GM10266 (cell line): ENCODE measurements at regions not wholly inside any gene's neighbourhood (a gene's known extent, or its start where the extent isn't known, plus 50 kb on each side); places are given as distances from the start of the nearest gene placed in this dataset.

Experiments used
- DNase-seq: peaks from one replicate; pipeline ENCODE4 v3.0.0; 2012; ENCODE audit errors: extremely low spot score
- TF ChIP-seq, protein P1 (sequence below): IDR thresholded peaks from 2 replicates; pipeline ENCODE4 v1.5.1; 2012; ENCODE audit warnings: mild to moderate bottlenecking, low read depth; ENCODE audit not compliant: control insufficient read depth, insufficient read depth; ENCODE audit errors: missing control alignments

DNA sequence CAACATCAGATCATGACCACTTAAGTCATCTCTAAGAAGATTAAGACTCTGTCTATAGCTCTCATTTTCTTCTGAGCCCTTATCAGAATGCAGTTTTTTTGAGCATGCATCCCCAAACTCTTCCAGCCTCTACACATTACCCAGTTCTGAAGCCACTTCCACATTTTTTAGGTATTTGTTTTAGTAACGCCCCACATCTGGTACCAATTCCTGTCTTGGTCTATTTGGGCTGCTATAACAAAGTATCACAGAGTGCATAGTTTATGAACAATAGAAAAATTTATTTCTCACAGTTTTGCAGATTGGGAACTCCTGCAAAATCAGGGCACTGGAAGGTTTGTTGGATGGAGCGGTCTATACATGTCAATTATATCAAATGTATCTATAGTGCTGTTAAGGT, 107.7 kb upstream of the KCND2 start:
- DNase-seq: no peak

DNA sequence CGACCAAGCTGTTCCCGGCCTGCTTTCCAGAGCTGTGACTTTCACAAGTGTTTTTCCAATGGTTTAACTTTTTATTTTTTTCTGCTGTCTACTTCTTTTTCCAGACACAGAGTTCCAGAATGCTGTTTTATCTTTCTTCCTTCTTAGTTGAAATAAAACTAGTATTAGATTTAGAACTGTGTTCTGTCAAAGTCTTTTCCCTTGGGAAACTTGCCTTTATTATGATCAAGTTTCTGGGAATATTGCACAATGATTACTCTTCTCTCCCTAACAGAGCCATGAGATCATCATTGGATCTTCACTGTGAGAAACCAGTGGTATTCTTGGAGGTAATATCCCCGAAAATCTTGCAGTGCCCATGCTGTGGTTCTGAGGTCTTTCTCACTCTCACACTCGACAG, 104.9 kb upstream of the KCND2 start:
- TF ChIP-seq, protein P1, sequence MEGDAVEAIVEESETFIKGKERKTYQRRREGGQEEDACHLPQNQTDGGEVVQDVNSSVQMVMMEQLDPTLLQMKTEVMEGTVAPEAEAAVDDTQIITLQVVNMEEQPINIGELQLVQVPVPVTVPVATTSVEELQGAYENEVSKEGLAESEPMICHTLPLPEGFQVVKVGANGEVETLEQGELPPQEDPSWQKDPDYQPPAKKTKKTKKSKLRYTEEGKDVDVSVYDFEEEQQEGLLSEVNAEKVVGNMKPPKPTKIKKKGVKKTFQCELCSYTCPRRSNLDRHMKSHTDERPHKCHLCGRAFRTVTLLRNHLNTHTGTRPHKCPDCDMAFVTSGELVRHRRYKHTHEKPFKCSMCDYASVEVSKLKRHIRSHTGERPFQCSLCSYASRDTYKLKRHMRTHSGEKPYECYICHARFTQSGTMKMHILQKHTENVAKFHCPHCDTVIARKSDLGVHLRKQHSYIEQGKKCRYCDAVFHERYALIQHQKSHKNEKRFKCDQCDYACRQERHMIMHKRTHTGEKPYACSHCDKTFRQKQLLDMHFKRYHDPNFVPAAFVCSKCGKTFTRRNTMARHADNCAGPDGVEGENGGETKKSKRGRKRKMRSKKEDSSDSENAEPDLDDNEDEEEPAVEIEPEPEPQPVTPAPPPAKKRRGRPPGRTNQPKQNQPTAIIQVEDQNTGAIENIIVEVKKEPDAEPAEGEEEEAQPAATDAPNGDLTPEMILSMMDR: no peak
- DNase-seq: no peak

More for the DNA sequence above, 107.7 kb upstream of the KCND2 start:
- TF ChIP-seq, protein P1: no peak

DNA sequence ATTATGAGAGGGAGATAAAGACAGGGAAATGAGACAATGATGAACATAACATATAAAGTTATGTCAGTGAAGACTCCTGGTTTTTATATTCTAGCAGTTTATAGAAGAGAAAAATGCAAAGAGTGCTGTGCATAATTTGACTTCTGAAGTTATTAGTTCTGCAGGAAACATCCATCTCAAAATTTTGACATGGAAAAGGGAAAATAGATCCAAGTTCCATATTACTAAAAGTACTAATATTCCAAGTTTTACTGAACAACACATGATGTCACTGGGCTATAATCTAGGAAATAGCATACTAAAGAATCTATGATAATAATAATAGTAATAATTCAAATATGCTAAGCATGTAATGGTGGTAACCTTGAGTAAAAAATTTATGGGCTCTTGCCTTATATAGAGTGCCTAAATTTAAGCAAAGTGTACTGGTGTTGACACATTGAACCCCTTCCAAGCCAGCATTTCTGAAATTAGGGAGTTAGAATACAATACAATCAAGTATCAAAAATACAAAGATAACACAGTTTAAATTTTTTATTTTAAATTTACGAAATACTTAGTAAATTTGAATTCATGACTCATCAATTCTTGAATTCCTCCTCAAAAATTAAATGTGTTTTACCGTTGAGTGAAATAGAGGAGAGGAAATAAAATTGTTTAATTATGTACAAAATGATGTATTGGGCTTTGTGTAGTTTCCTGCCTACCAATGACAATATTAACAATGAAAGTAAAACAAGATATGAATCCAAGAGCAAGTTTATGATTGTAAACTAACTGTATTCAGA, 102.8 kb upstream of the KCND2 start:
- DNase-seq: no peak
- TF ChIP-seq, protein P1: no peak

DNA sequence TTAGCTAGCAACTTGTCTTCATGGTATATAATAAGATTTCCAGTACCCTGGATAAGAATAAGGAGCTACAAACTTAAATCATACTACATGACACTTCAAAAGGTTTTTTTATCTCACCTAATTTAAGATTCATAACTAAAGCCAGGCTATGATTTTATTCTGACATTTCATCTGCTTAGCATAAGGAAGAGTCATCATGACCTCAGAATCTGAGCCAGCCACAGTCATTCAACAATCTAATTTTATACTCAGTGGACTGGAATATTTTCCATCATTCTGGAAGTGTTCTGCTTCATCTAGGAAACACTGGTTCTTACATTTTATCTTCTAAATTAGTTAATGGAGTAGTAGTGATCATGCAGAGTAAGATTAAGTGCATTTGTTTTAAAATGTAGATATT, 102.1 kb upstream of the KCND2 start:
- no peak for DNase-seq
- TF ChIP-seq, protein P1: no peak

DNA sequence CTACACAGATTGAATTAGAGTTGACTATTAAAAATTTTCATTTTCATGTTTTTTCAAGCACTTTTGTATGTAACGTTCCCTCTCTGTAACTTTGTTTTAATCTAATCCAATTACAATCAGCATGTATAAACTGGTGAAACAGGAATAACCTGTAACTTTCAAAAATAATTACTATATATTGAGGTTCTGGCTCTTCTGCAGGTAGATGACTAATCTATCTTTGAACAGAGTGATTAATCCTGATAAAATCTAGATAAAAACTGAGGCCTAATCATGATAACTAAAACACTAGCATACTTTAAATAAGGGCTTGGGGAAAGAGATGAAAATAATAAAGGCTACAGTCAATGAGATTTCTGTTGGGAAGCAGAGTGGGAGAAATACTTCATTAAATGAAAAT, 101.6 kb upstream of the KCND2 start:
- DNase-seq: no peak
- TF ChIP-seq, protein P1: no peak

DNA sequence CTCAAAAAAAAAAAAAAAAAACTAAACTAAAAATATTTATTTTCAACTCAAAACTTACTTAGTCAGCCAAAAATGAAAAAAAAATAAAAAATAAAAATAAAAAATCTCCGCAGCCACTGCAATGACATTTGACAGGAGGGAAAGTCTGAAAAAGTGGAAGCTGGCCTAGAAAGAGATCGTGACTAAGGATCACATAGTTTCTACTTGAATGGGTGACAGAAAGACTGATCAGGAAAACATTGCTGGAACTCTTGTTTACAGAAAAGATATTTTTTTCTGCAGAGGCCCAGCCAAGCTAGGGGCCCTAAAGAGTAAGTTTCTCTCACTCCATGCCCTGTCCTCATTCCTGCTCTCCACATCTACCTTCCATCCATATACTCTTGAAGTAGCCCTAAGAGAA, 92.8 kb upstream of the KCND2 start:
- DNase-seq: no peak
- TF ChIP-seq, protein P1: no peak

DNA sequence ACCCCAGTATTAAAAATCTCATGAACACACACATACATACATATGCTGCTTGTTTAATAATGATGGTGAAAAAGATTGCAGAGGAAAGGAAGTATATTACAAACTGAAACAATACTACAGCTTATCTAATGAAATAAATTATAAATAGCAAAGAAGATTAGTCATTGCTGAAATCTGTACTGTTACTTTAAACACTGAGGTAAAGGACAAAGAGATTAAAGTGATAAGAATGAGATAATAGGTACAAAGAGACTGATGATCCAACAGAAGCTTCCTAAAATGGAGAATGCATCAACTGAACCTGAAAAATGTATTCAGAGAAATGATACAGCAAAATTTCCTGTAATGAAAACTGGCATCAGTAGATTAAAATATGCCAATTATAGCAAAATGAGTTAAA, 91.5 kb upstream of the KCND2 start:
- TF ChIP-seq, protein P1: no peak
- DNase-seq: no peak
